Aorta (tissue), 5 donors: ENCODE measurements at regions not wholly inside any gene's neighbourhood (a gene's known extent, or its start where the extent isn't known, plus 50 kb on each side); places are given as distances from the start of the nearest gene placed in this dataset.

Experiments used
- ATAC-seq: fragments of 200-7000 bp; cut with Tn5 transposase; one replicate; pipeline ENCODE4 v1.9.1; 2022; ENCODE audit warnings: moderate library complexity; ENCODE audit not compliant: low FRiP score
- DNase-seq, 2 donors: peaks; one replicate each; pipeline ENCODE4 v3.0.0-alpha.2; 2020
- H3K27ac ChIP-seq, 2 donors: one replicate each; pipeline ENCODE4 v1.5.1; 2013; ENCODE audit warnings: low read length in 2 of 2, mild to moderate bottlenecking in 2 of 2, moderate library complexity in 2 of 2, control low read depth in 1 of 2, inconsistent platforms in 1 of 2, low read depth in 1 of 2
- H3K27me3 ChIP-seq, 2 donors: one replicate each; pipeline ENCODE4 v1.6.1; 2013; ENCODE audit warnings: control low read depth in 1 of 2, low read length in 1 of 2, mild to moderate bottlenecking in 1 of 2, moderate library complexity in 1 of 2; ENCODE audit not compliant: insufficient read depth in 2 of 2, control insufficient read depth in 1 of 2
- H3K36me3 ChIP-seq, 2 donors: one replicate each; pipeline ENCODE4 v1.6.1; 2013; ENCODE audit warnings: control low read depth in 1 of 2, low read length in 1 of 2, mild to moderate bottlenecking in 1 of 2; ENCODE audit not compliant: insufficient read depth in 2 of 2, control insufficient read depth in 1 of 2
- H3K4me1 ChIP-seq, 2 donors: one replicate each; pipeline ENCODE4 v1.6.1; 2013; ENCODE audit warnings: low read length in 2 of 2, control low read depth in 1 of 2, mild to moderate bottlenecking in 1 of 2, moderate library complexity in 1 of 2; ENCODE audit not compliant: insufficient read depth in 2 of 2, control insufficient read depth in 1 of 2
- H3K4me3 ChIP-seq, 2 donors: one replicate each; pipeline ENCODE4 v1.5.1; 2013; ENCODE audit warnings: low read length in 2 of 2, control low read depth in 1 of 2, mild to moderate bottlenecking in 1 of 2
- H3K9me3 ChIP-seq: one replicate; pipeline ENCODE4 v1.6.1; 2013; ENCODE audit warnings: mild to moderate bottlenecking, low read length; ENCODE audit not compliant: control insufficient read depth
- WGBS, 2 donors: extraction: QIAGEN DNeasy Blood & Tissue Kit; methylation state at CpG; one replicate each; pipeline ENCODE4 v1.1.7; 2013; 5-methylcytosine and 5-hydroxymethylcytosine counted together
- intact Hi-C, 2 donors: fragments of 100-400 bp; cut with DNase I; formaldehyde crosslinking; loops; one replicate each; pipeline versions ENCODE4 v1.14.2 to v1.15.0; 2022
- donor health status: healthy with polysubstance abuse.
- donor health status: Bipolar disorder and iron deficiency.
- donor health status: DM: no; HTN: no; CAD: no.
- donor health status: DM: no; HTN: no; CAD: no.
- donor health status: DM: yes; HTN: yes; CAD: no.

DNA sequence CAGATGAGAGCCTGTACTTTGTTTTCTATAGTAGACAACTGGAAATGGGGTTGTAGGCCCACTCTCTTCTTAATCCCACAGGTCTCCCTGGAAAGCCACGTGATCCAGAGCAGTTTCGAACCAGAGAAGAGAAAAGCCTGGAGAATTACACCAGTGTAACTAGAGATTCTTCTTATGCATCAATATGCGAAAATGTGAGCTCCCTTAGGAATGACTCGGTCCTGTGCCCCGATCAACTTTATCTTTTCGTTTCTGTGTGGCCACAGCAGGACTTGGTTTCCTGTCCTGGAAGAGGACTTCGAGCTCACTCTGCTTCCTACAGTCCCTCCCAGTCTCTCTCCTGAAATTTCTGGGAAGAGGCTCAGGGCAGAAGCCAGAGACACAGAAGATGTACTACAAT is 73.8 kb upstream of the TPM1 start:
- Histone ChIP-seq H3K27ac (no peak overlapping the region), H3K27me3 (no peaks in the 10 kb centered on the region), H3K4me3 (no peak overlapping the region), H3K4me1 (no peaks in the 10 kb centered on the region), H3K9me3 (no peaks in the 10 kb centered on the region), H3K36me3 (no peaks in the 10 kb centered on the region)
- ATAC-seq (no peak), DNase-seq (no peak)
- WGBS, 2 donors, result 83 to 84% methylated on average over 7 of the region's 7 CpGs
- intact Hi-C loops, result no loop called here

DNA sequence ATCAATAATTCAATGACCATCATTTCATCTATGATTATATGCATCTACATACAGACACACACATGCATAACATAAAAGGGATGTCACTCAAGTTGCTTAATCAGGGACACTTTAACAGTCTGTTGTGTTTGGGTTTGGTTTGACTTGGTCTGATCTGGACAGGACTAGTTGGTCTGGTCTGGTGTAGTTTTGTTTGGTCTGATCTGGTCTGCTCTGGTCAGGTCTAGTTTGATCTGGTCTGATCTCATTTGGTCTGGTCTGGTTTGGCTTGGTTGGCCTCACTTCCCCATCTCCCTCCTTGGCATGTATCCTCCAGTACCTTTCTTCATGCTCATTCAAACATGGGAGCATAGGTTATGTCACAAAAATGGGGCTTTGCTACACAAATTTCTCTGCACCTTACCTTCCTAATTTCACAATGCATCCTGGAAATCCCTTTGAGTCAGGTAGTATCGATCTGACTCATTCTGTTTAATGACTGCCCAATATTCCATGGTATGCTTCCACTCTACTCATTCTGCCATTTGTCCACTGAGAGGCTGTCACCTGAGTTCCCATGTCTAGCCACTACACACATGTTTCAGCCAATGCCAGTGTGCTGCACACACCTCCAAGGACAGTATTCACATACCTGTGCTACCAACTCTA is 73.0 kb upstream of the TPM1 start:
- Histone ChIP-seq H3K4me3 (no peak overlapping the region), H3K36me3 (no peaks in the 10 kb centered on the region), H3K27me3 (no peaks in the 10 kb centered on the region), H3K4me1 (no peaks in the 10 kb centered on the region), H3K27ac (no peak overlapping the region), H3K9me3 (no peaks in the 10 kb centered on the region)
- DNase-seq, result no peak
- no peak for ATAC-seq
- 97 to 98% methylated on average over 1 of the region's 1 CpG for WGBS, 2 donors
- intact Hi-C loops, result no loop called here

DNA sequence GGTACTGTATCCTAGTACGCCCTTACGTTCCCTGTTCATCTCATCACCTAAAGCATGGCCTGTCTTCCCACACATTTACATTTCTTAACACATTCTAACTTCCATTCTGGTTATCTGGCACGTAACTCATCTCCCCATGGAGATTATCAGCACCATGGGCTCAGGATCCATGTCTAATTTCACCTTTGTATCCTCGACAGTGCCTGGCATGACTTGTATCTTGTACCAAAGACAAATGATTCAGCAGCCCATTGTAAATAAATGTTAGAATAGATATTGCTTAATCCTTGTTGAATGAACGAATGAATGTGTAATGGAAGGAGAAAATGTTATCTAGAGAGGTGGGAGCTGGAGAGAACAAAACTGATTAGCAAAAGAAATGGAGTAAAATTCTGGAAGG is 69.7 kb upstream of the TPM1 start:
- Histone ChIP-seq H3K36me3 (no peaks in the 10 kb centered on the region), H3K27me3 (no peaks in the 10 kb centered on the region), H3K4me1 (no peaks in the 10 kb centered on the region), H3K4me3 (no peak overlapping the region), H3K27ac (no peak overlapping the region), H3K9me3 (no peaks in the 10 kb centered on the region)
- intact Hi-C loops, result no loop called here
- 80 to 85% methylated on average over 5 of the region's 5 CpGs for WGBS, 2 donors
- DNase-seq, result no peak
- no peak for ATAC-seq

DNA sequence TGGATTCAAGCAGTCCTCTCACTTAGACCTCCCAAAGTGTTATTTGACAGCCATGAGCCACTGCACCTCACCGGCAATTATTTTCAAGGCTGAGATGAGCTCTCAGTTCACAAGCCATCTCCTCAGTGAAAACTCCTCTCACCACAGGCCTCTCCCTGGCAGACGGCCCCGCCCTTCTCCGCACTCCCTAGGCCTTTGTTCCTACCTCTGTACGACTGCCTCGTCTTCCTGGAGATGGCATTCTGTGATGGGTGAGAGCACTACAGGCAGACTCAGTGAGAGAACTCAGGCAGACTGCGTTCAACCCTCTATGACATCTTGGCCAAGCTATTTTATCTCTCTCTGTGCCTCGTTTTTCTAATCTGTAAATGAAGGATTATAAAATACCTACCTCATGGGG is 67.0 kb upstream of the TPM1 start:
- Histone ChIP-seq H3K27me3 (no peaks in the 10 kb centered on the region), H3K27ac (no peak overlapping the region), H3K4me3 (no peak overlapping the region), H3K36me3 (no peaks in the 10 kb centered on the region), H3K9me3 (no peaks in the 10 kb centered on the region), H3K4me1 (no peaks in the 10 kb centered on the region)
- DNase-seq (no peak), ATAC-seq (no peak)
- intact Hi-C loops, result no loop called here
- 77 to 89% methylated on average over 8 of the region's 8 CpGs for WGBS, 2 donors

DNA sequence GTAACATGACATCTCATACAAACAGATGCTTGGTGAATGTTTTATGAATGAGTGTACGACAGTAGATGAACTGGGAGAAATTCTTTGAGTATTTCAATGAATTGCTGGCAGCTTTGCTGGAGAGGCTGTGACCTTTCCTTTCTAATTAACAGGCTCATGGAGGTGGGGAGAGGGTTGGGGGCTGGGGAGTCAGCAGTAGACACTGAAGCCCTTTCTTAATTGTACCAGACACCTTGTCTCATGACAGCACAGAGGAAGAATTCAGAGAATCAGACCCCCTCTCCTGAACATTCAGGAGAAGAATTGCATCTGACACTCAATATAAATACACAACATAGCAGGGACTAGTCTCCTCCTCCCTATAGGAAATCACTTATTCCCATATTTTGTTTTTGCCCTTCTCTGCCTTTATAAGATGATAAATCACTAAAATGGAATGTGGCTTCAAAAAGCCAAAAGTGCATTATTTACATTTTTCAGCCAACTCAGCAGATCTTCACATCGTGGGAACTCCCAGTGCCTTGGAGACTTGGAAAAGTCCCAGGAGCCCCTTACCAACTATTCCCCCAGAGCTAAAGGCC is 66.2 kb upstream of the TPM1 start:
- ATAC-seq, result no peak
- H3K36me3 ChIP-seq, result no peaks in the 10 kb centered on the region
- 48 to 53% methylated on average over 2 of the region's 2 CpGs for WGBS, 2 donors

DNA sequence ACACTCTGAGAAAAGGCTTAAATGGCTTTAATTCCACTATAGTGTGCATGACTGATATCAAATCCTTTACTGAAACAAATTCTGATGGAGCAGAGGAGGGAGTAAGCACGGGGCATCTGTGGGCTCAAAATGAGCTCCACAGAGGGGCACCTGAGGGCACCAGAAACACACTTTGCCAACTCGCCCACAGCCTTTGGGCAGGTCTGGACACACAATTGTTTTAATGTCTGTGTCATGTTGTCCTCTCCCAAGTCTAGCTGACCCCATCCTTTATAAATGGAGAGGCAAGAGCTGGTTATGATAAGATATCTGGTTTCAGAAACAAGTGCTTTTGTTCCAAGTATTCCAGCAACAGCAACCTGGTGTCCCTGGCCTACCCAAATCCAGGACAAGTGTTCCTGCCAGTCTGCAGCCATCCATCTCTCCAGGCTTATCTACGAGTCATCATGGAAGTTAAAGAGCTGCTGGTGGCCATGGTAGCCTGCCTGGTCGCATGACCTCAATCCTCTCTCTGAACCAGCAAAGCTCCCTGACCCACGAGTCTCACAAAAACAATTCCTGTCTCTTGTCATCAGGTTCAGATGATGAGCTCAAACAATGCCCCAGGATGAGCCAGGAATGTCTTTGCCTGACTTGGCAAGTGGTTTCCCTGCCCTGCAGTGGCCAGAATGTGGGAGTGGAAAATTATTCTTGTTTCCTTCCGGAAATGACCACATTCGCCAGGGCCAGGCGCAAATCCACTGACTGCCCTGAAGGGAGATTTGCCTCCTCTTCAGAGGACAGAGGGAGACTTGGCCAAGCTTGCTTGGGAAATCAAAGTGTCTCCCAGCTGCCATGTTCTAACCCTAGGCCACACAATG is 64.4 kb upstream of the TPM1 start:
- Histone ChIP-seq H3K4me3 (no peak overlapping the region), H3K27ac (no peak overlapping the region), H3K27me3 (no peaks in the 10 kb centered on the region), H3K9me3 (no peaks in the 10 kb centered on the region), H3K36me3 (no peaks in the 10 kb centered on the region), H3K4me1 (no peaks in the 10 kb centered on the region)
- DNase-seq (no peak), ATAC-seq (no peak)
- WGBS, 2 donors, result 82 to 88% methylated on average over 8 of the region's 8 CpGs
- intact Hi-C loops, result no loop called here

More for the DNA sequence above, 66.2 kb upstream of the TPM1 start:
- H3K4me3 ChIP-seq, result no peak overlapping the region
- H3K4me1 ChIP-seq, result no peaks in the 10 kb centered on the region
- H3K27ac ChIP-seq, result no peak overlapping the region
- H3K27me3 ChIP-seq, result no peaks in the 10 kb centered on the region
- no peak for DNase-seq
- no peaks in the 10 kb centered on the region for H3K9me3 ChIP-seq
- intact Hi-C loops, result no loop called here

DNA sequence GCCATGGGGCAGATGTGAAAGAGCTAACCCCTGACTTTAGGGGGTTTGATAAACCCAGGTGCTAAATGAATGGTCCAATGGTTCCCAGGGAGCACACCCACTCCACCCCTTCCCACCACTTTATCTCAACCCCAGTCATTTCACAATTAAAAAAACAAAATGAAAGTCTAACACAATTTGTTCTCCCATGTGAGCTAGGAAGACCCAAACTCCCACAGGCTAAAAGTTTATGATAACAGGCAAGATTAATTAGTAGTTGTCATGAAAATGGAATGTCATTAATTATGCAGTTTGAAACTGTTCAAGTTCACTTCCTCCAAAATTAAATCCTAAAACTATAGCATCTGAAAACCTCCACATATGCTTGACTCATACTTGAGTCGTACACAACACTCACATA is 63.3 kb upstream of the TPM1 start:
- H3K9me3 ChIP-seq, result no peaks in the 10 kb centered on the region
- DNase-seq (no peak), ATAC-seq (no peak)
- 97 to 100% methylated on average over 1 of the region's 1 CpG for WGBS, 2 donors
- no peaks in the 10 kb centered on the region for H3K36me3 ChIP-seq
- no peaks in the 10 kb centered on the region for H3K4me1 ChIP-seq
- intact Hi-C loops, result no loop called here
- no peaks in the 10 kb centered on the region for H3K27me3 ChIP-seq
- H3K4me3 ChIP-seq, result no peak overlapping the region
- H3K27ac ChIP-seq, result no peak overlapping the region

DNA sequence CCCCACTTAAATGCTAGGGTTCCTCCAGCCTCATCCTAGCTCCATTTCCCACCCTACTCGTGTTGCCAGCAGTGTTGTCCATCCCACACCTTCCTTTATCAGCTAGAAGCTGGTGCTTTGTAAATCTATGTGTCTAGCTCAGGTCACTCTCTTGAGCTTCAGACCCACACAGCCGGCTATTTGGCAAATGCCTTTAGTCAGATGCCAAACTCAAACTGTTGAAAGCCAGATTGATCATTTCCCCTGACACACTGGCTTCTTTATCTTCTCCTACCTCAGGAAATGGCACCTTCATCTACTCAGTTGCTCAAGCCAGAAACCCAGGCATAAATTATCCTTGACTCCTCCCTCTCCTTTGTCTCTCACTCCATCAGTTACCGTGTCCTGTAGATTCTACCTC is 61.5 kb upstream of the TPM1 start:
- intact Hi-C loops, result no loop called here
- 83 to 89% methylated on average over 3 of the region's 3 CpGs for WGBS, 2 donors
- H3K4me1 ChIP-seq, result no peaks in the 10 kb centered on the region
- no peaks in the 10 kb centered on the region for H3K36me3 ChIP-seq
- H3K9me3 ChIP-seq, result no peaks in the 10 kb centered on the region
- H3K27me3 ChIP-seq, result no peaks in the 10 kb centered on the region
- no peak for ATAC-seq
- H3K4me3 ChIP-seq, result no peak overlapping the region
- H3K27ac ChIP-seq, result no peak overlapping the region
- DNase-seq, result no peak

DNA sequence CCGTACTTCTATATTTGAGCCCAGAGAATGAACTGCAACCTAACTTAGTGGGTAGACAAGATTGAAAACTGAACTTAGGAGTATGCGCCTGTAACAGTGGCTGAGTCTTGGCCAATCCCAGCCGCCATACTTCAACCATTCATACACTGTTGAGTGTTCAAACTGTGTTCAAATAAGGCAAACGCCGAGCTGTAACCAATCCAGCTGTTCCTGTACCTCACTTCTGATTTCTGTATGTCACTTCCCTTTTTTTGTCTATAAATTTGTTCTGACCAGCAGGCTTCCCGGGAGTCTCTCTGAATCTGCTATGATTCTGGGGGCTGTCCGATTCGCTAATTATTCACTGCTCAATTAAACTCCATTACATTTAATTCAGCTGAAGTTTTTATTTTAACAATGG is 58.6 kb upstream of the TPM1 start:
- Histone ChIP-seq H3K27me3 (no peaks in the 10 kb centered on the region), H3K36me3 (no peaks in the 10 kb centered on the region), H3K4me1 (no peaks in the 10 kb centered on the region), H3K4me3 (no peak overlapping the region), H3K9me3 (no peaks in the 10 kb centered on the region), H3K27ac (no peak overlapping the region)
- intact Hi-C loops, result no loop called here
- DNase-seq, result no peak
- ATAC-seq, result no peak
- WGBS, 2 donors, result 93 to 94% methylated on average over 8 of the region's 8 CpGs
